ENCODE measurements at regions not wholly inside any gene's neighbourhood (a gene's known extent, or its start where the extent isn't known, plus 50 kb on each side); places are given as distances from the start of the nearest gene placed in this dataset.

DNA sequence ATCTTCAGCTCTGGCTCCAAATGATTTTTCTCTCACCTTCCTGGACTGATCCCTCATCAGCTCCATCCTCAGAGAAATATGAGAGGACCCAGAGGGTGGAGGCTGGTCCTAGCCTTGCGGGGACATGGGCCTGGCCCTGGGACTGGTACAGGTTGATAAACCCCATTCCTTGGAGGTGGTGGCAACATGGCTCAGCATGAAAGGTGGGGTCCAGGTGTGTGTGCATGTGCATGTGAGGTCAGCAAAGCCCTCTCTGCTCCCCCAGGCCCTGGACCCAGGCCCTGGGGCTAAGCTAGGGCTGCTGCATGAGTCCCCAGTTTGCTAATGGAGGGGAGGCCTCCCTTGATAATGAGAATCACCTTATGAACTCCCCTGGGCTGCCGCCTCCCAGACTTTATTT is 363.1 kb downstream of the MATN1 start:
- DNase-seq (no peak), ATAC-seq (ENCODE audit: low FRiP score in 2 of 2) (no peak)
- no peaks in the 10 kb centered on the region for H3K36me3 ChIP-seq
- TF ChIP-seq POLR2AphosphoS5 (IDR thresholded peaks at IDR 0.05) (no peak), POLR2A (IDR thresholded peaks at IDR 0.05) (no peak), EP300 (IDR thresholded peaks at IDR 0.05) (no peak)
- TF ChIP-seq, protein P1, sequence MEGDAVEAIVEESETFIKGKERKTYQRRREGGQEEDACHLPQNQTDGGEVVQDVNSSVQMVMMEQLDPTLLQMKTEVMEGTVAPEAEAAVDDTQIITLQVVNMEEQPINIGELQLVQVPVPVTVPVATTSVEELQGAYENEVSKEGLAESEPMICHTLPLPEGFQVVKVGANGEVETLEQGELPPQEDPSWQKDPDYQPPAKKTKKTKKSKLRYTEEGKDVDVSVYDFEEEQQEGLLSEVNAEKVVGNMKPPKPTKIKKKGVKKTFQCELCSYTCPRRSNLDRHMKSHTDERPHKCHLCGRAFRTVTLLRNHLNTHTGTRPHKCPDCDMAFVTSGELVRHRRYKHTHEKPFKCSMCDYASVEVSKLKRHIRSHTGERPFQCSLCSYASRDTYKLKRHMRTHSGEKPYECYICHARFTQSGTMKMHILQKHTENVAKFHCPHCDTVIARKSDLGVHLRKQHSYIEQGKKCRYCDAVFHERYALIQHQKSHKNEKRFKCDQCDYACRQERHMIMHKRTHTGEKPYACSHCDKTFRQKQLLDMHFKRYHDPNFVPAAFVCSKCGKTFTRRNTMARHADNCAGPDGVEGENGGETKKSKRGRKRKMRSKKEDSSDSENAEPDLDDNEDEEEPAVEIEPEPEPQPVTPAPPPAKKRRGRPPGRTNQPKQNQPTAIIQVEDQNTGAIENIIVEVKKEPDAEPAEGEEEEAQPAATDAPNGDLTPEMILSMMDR (IDR thresholded peaks at IDR 0.05) = no peak
- no peak overlapping the region for H3K27ac ChIP-seq
- H3K9me3 ChIP-seq = no peaks in the 10 kb centered on the region
- H3K27me3 ChIP-seq = no peaks in the 10 kb centered on the region
- H3K4me3 ChIP-seq = no peak overlapping the region
- H3K4me1 ChIP-seq = no peaks in the 10 kb centered on the region
- WGBS, 2 donors = 89 to 93% methylated on average over 2 of the region's 2 CpGs

DNA sequence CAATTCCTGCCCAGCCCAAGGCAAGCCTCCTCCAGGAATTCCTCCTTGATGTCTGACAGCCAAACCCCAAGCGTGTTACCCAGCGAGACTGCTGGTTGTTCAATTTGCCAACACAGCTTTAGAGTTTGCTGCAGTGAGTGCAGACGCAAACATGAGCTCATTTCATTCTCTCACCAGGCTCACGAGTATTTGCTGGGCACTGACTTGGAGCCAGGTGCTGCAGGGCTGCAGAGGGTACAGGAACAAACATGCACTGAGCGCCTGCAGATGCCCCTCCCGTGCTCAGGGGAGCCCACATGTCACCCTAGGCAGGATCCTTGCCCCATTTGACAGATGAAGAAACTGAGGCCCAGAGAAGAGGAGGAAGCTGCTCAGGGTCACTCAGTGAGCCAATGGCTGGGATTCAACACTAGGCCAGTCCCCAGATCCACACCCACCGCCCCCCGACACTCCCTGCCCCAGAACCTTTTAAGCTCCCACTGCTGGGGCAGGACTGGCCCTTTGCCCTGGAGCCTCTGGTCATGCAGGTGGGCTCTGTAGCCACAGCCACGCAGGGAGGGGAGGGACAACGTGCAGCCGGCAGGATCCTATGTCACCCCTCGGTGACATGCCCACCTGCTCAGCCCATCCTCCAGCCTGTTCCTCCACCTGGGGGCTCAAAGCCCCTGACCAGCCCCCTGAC is 363.7 kb downstream of the MATN1 start:
- WGBS, 2 donors = 53 to 55% methylated on average over 9 to 12 of the region's 12 CpGs
- Histone ChIP-seq H3K27me3 (no peaks in the 10 kb centered on the region), H3K9me3 (no peaks in the 10 kb centered on the region), H3K4me1 (no peaks in the 10 kb centered on the region), H3K27ac (no peak overlapping the region), H3K4me3 (no peak overlapping the region), H3K36me3 (no peaks in the 10 kb centered on the region)
- TF ChIP-seq POLR2AphosphoS5 (IDR thresholded peaks at IDR 0.05) (no peak), EP300 (IDR thresholded peaks at IDR 0.05) (no peak), POLR2A (IDR thresholded peaks at IDR 0.05) (no peak)
- TF ChIP-seq, protein P1 (IDR thresholded peaks at IDR 0.05) = no peak
- DNase-seq = no peak
- ATAC-seq (ENCODE audit: low FRiP score in 2 of 2) = no peak

DNA sequence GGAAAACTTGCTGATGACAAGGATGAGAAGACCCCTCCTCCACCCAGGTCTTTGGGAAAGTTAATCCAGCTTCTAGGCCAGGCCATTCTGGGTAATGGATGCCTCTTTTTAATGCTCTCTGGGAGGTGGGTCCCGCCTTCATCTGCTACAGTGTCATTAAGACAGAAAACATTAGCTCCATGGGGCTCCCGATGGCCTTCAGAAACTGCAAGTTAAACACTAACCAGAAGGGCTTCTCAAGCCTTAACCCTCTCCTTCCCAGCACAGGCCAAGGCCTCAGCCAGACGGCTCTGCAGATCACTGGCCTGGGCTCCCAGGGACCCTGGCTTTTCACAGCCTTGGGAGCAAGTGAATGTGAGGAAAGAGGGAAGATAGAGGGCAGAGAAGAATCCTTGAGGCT is 364.9 kb downstream of the MATN1 start:
- Histone ChIP-seq H3K9me3 (no peaks in the 10 kb centered on the region), H3K27me3 (no peaks in the 10 kb centered on the region), H3K27ac (no peak overlapping the region), H3K36me3 (no peaks in the 10 kb centered on the region), H3K4me1 (no peaks in the 10 kb centered on the region), H3K4me3 (no peak overlapping the region)
- 22 to 46% methylated on average over 3 of the region's 3 CpGs for WGBS, 2 donors
- ATAC-seq (ENCODE audit: low FRiP score in 2 of 2) = no peak
- no peak for TF ChIP-seq POLR2AphosphoS5 (IDR thresholded peaks at IDR 0.05)
- TF ChIP-seq, protein P1 (IDR thresholded peaks at IDR 0.05) = no peak
- TF ChIP-seq POLR2A (IDR thresholded peaks at IDR 0.05) = no peak
- TF ChIP-seq EP300 (IDR thresholded peaks at IDR 0.05) = no peak
- no peak for DNase-seq

DNA sequence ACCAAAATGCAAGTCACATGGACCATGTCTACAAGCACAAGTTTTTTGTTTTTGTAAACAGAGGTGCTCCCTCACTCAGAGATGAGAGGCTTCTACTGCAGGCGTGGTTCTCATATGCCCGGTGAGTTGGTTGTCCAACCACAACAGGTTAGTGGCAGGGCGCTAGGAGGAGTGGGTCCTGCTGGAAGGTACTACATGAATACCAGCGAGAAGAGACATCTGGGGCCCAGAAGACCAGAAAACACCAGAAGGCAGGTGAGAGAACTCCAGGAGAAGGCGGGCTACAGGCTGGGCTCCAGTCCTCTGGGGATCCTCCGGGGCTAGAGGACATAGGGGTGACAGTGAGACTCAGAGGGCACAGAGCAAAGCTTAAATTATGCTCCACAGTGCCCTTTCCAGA is 366.5 kb downstream of the MATN1 start:
- H3K4me3 ChIP-seq = no peak overlapping the region
- ATAC-seq (ENCODE audit: low FRiP score in 2 of 2) = no peak
- no peaks in the 10 kb centered on the region for H3K36me3 ChIP-seq
- no peaks in the 10 kb centered on the region for H3K9me3 ChIP-seq
- WGBS, 2 donors = 77 to 85% methylated on average over 6 of the region's 6 CpGs
- no peak for DNase-seq
- TF ChIP-seq, protein P1 (IDR thresholded peaks at IDR 0.05) = no peak
- no peak for TF ChIP-seq EP300 (IDR thresholded peaks at IDR 0.05)
- TF ChIP-seq POLR2AphosphoS5 (IDR thresholded peaks at IDR 0.05) = no peak
- TF ChIP-seq POLR2A (IDR thresholded peaks at IDR 0.05) = no peak
- H3K27me3 ChIP-seq = no peaks in the 10 kb centered on the region
- no peaks in the 10 kb centered on the region for H3K4me1 ChIP-seq
- H3K27ac ChIP-seq = no peak overlapping the region

DNA sequence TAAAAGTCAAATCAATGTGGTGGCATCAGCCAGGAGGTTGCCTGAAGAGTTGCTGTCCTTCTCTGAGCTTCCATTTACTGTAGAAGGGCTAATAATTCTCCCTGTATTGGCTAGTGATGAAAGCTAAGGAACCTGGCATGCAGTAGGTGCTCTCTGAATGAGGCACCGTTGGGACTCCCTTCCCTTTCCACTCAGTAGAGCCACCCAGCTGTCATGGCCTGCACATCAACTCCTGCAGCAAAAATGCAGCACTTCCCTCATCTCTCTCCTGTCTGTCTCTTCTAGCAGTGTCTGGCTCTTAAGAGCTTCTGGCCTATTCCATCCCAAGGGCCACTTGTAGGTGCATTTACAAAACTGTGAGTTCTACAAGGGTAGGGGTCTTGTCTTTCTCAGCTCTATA is 369.0 kb downstream of the MATN1 start:
- Histone ChIP-seq H3K4me3 (no peak overlapping the region), H3K27me3 (no peaks in the 10 kb centered on the region), H3K9me3 (no peaks in the 10 kb centered on the region), H3K4me1 (no peaks in the 10 kb centered on the region), H3K27ac (no peak overlapping the region), H3K36me3 (no peaks in the 10 kb centered on the region)
- WGBS, 2 donors = 0% methylated on average over 1 of the region's 1 CpG
- TF ChIP-seq, protein P1 (IDR thresholded peaks at IDR 0.05) = no peak
- TF ChIP-seq POLR2AphosphoS5 (IDR thresholded peaks at IDR 0.05) (no peak), POLR2A (IDR thresholded peaks at IDR 0.05) (no peak), EP300 (IDR thresholded peaks at IDR 0.05) (no peak)
- DNase-seq (no peak), ATAC-seq (ENCODE audit: low FRiP score in 2 of 2) (no peak)

Measured in upper lobe of left lung (tissue), 6 donors.